NCI-H82 treated with DMSO at 0.1 percent for 48 hours (cell line): ENCODE measurements at regions not wholly inside any gene's neighbourhood (a gene's known extent, or its start where the extent isn't known, plus 50 kb on each side); places are given as distances from the start of the nearest gene placed in this dataset.

Source experiments
- DNase-seq: peaks from one replicate; lab custom pipeline; 2025; ENCODE audit not compliant: unreplicated experiment; lab: John Stamatoyannopoulos, UW

DNA sequence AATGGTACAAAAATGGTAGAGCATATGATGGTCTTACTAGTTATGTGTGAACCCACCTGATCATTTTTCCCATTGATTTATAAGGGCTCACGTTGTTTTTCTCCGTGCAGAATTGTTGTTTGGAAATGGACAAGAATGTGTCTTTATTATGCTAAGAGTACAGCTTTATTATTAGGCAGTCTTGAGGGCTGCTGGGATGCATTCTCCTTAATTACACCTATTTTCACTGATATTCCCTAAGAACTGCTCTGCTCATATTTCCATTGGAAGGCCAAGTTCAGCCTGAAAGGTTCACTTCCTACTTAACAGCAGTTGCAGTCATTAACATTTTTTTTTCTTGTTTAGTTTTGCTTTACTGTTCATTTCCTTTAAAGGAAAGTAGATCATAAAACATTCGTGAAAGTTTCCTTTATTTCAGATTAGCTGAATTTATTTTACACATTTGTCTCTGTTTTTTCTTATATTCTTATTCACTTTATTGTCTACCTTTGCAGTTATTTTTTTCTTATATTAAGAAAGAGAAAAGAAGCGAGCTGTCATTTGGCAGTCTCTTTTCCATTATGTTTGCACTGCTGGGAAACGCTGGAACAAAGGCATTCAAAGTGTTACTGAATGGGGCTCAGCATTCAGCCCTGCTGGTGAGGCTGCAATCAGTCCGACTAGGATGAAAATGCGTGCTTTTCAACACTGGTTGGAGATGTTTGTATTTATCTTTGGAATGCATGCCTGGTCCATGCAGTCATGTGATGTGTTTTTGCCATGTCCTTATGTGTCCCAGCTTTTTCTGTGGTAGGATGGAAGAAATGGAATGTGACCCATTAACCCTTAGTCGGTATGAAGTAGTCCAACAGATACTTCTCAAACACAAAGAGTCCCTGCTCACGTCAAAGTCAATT, 602.7 kb upstream of the ZNF608 start:
- DNase-seq: no peak

DNA sequence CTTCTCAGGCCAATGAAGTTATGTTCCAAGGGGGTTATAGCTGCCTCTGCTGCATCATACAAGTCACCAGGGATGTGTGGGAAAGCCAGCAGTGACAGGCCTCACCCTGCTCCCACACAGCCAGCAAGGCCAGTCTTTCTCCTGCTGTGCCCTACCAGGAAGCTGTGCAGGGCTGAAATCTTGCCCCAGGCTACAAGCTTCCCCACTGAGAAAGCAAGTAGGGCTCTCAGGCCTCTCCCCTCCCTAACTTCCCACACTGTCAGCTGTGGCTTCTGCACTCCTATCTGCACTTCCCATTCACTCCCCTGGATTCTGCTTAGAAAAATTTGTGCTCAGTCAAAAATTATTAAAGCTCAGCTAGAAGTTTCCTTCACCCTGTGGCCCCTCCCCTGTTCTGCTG, 611.2 kb upstream of the ZNF608 start:
- DNase-seq: no peak

DNA sequence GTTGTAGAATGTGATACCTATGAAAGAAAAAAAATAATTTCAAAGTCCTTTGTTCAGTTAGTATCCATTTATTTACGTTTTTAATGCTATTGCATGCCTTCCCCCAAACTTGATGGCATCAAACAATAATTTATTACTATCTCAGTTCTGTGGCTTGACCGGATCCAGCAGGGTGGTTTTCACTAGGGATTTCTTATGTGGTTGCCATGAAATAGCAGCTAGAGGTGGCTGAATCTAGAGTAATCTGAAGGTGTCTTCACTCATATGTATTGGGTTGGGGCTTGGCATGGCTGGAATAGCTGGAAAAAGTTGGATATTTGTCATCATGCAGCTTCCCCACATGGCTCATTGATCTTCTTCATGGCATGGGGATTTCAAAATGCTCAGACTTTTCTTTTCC, 619.3 kb upstream of the ZNF608 start:
- no peak for DNase-seq

DNA sequence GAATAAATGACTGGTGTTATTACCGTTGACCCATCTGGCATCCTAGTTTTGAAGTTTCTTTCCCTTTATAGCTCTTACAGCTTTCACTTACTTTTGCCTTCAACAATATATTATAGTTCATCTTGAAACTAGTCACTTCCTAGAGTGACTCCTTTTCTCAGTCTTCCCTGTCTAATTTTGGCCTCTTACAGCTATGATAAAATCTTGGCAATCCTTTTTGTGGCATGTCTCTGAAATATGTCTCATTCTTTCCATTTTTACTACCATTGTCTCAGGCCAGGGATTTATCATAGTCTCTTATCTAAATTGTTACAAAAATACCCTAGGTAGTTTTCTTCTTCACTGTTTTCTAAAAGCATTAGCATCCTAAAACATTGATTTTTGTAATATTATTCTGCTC, 621.3 kb upstream of the ZNF608 start:
- DNase-seq: no peak

DNA sequence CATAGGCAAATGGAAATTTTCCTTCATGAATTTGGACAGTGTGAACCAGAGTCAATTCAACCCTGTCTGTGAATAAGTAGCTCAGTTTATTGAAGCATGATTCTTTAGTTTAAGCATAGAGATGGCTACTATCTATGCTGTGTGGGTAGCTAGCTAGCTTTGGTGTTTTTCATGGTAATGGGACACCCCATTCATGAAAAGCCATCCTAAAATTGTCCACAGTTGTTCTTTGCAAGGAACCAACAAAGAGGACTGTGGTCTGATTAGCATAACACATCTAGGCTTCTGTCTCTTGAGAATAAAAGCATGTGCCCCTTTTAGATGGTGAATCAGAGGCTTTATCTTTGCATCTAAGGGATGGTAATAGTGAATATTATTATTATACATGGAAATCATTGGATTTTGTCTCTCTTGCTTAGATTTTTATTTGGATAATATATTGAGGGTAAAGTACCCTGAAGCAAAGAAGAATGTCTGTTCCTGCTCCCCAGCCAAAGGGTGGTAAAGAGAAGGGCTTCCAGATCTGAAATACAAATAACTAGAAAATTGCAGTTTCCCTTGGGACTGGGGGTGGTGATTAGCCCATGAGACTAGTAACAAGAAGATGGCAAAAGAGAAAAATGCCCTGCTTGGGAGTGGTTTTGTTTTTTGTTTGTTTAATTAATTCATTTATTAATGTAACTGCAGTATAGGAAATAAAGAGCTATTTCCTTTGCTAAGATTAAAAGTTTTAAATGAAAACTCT, 624.2 kb upstream of the ZNF608 start:
- DNase-seq: no peak

DNA sequence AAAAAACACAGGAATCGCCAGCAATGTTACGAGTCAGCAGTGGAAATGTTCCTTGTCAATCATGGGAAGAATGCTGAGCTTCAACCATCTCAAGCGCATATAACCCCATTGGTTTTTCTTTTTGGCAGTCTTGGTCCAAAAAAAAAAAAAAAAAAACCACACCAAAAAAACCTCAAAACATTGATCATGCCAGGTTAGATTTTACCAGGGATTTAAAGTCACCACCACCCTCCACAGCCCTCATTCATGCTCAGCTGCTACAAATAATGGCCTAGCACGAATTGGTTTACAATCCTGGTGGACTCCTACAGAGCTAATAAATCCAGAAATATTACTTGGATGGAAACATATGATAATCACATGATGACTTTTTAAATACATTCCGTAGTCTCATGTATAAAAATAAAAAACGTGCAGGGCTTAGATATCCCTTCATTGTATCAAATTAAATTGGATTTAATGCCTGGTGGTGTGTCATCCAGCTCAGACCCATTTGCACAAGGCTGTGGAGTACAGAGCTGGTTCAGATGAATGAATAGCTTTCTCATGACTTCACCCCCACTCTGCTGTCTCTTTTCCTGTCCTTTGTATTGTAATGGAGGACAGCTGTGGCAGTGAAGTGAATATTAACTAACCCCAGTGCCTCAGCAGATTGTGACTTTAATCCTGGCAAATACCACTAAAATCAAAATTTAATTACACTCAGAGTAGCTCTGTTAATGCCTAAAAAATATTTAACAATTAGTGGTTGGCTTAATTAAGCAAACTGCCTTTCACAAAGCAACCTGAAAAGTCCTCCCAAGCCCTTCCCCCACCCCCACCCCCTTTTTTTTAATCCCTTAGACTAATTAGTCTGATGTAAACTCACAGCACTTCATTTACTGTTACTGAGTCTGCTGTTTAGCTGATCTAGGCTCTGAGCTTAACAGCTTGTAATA, 626.5 kb upstream of the ZNF608 start:
- peak; percentile 98 for DNase-seq

DNA sequence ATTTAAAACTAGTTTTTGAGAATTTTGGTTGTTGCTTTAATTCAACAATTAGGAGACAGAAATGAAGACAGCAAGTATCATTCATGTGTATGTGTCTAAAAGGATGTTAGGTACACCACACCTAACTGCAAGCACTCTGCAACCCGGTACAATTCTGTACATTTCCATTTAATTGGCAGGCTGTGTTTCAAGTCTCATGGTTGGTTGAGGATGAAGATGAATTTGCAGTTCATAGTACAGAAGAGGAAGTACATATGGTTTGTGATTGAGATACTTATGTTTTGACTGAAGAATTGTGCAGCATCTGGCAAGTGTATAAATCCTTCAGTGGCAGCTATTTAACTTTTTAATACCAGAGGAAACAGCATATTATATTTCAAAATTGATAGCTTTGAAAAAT, 628.7 kb upstream of the ZNF608 start:
- DNase-seq: no peak

DNA sequence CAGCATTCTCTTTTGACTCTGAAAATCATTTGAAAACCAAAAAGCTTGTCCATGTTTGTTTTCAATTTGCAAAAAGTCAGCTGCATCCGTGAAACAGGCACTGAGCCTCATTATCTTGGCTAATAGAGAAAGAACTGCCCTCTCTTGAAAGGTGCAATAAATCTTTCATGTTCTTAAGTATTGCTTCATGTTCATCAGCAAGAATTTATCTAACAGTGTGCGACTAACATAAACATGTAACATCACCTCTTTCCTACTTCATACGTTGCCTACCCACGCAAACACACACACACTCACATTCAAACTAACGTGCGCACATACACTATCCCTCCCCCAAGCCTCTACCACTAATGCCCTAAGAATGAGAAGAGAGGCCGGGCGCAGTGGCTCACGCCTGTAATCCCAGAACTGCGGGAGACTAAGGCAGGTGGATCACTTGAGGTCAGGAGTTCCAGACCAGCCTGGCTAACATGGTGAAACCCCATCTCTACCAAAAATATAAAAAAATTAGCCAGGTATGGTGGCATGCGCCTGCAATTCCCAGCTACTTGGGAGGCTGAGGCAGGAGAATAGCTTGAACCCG, 629.7 kb upstream of the ZNF608 start:
- DNase-seq: peak; percentile 20

DNA sequence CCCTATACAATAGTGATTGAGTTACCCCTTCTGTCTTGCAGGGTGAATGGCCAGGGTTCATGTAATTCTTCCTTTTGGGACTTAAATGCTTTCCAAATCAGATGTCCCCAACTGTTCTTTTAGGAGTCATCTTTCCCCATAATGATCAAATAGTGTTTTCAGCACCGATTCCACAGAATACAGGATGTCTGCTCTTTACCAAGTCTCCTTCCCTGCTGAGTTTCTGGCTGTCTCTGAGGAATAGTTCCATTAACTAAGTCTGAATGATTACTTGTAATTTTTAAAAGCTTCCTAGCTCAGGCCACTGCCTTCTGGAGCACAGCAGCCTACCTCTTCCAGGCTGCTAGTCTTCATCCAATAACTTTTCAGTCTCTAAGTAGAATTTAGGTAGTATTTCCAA, 630.7 kb upstream of the ZNF608 start:
- DNase-seq: no peak

DNA sequence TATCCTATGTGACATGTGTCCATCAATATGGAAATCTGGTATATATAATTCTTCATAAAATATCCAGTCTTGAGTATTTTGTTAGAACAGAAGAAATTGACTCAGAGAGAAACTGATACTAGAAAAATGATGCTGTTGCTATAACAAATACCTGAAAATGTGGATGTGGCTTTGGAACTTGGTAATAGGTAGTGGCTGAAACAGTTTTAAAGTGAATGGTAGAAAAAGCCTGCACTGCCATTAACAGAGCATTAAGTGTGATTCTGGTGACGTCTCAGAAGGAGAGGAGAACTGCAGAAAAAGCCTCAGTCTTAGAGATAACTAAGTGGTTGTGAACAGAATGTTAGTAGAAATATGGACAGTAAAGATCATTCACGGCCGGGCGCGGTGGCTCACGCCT, 634.9 kb upstream of the ZNF608 start:
- no peak for DNase-seq

DNA sequence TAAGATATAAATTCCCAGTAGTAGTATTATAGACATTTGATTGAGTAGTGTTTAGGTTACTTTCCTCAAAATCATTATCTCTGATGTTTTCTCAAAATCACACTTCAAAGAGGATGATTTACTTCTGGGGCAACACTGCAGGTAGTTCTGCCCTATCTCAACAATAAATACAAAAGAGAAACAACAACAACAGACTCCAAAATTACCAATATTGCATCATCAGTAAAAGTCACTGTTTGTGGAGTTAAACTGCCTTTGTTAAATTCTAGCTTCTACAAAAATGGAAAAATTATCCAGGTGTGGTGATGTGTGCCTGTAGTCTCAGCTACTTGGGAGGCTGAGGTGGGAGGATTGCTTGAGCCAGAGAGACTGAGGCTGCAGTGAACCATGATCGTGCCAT, 637.6 kb upstream of the ZNF608 start:
- DNase-seq: no peak

DNA sequence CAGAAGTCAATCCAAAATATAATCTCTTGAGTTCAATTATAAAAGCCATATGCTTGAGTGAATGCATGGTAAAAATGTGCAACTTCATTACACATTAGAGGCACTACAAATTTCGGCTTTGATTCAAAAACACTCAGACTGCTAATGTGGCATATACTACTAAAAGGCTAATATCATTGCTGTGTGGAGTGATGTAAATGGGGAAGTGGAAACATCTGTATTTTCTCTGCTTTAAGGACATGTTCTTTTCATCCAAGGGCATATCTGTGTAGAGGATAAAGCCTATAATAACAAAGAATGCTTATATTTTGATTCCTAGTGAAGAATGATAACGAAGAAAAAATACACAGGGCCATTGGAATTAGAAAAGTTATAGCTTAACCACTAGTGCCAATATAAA, 643.9 kb upstream of the ZNF608 start:
- DNase-seq: no peak

DNA sequence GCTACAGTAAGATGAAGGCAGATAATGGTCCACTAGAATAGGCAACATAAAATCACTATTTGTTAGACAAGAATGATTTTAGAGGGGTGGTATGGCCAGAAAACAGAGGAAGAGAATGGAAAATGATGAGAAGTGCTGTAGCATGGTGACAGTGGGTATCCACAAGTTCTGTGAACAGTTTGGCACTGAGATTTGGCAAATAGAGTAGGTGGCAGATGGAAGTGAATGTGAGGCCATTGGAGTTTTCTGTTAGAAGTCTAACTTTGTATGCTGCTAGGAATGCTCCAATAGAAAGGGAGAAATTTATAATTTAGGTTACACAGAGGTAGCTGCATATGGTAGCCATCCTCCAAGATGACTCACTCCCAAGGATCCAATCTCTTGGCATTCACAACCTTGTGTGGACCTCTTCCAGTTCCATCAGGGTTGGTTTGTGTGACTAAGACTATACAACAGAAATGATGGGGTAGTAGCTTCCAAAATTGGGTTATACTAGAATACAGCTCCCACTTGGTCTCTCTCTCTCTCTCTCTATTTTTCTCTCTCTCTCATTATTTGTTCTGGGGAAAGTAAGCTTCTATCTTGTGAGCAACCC, 646.9 kb upstream of the ZNF608 start:
- no peak for DNase-seq

DNA sequence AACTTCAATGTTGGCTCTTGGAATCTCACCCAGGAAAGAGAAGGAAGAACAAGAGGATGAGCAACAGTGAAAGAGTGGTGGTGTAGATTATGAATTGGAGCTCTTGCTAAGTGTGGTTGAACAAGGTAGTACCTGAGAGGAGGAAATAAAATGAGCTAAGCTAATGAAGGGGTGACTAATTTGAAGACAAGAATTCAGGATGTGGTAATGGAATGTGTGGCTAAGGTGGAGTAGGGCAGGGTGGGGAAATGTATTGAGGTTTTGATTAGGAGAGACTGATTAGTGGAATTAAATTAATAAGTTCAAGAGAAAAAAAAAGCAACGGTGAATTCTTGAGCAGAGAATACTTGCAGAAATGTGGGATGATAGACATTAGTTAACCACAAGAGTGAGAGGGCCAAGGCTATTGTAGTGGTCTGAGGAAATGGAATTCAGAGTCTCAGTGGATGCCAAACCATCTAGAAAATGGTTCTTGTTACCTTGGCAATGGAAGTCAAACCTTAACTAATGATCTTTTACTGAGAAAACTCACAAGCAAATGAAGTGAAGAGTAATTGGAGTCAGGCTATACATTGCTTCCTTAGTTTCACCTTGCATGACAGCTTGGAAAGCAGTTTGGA, 648.3 kb upstream of the ZNF608 start:
- DNase-seq: no peak

DNA sequence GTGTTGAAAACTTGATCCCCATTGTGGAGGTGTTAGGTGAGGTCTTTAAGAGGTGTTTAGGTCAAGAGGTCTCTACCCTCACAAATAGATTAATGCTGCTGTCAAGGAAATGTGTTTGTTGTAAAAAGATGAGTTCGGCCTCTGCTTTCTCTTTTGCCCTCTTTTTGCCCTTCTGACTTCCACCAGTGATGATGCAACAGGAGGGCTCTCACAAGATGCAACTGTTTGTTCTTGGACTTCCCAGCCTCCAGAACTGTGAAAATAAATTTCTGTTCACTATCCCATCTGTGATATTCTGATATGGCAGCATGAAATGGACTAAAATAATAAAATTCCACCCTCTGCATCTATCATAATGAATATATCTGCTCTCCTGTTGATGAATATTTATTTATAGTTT, 650.0 kb upstream of the ZNF608 start:
- no peak for DNase-seq

DNA sequence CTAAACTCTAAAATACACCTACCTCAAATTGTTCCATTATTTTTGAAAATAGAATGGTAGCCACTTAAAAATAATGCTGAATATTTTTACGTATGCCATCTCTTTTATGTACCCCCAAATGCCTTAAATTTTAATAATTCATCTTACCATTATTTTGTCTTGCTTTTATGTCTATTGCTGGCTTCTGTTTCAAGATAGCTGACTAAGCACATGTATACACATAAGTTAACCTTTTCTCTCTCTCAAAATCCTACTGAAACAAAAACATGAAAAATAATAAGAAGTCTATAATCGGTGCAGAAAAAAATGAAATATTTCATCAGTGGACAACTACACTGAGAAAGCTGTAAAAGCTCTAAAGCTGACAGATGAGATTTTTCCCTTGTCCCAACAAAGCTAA, 652.0 kb upstream of the ZNF608 start:
- no peak for DNase-seq

DNA sequence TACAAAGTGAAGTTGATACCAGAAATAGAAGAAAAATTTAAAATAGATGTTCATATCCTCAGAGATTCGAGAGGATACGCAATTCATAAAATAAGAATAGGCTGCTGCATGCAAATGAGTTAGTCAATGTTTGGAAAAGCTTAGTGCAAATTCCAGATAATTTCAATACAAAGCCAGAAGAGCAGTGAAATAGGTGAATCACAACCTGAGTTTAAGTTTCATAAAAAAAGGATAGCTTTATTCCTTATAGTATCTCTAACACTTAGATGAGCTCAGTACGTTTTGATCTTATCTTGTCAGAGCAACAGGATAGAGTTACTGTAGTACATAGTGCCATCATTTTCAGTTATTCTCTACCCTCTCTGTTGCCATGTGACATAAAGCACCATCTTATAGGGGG, 653.4 kb upstream of the ZNF608 start:
- DNase-seq: no peak

DNA sequence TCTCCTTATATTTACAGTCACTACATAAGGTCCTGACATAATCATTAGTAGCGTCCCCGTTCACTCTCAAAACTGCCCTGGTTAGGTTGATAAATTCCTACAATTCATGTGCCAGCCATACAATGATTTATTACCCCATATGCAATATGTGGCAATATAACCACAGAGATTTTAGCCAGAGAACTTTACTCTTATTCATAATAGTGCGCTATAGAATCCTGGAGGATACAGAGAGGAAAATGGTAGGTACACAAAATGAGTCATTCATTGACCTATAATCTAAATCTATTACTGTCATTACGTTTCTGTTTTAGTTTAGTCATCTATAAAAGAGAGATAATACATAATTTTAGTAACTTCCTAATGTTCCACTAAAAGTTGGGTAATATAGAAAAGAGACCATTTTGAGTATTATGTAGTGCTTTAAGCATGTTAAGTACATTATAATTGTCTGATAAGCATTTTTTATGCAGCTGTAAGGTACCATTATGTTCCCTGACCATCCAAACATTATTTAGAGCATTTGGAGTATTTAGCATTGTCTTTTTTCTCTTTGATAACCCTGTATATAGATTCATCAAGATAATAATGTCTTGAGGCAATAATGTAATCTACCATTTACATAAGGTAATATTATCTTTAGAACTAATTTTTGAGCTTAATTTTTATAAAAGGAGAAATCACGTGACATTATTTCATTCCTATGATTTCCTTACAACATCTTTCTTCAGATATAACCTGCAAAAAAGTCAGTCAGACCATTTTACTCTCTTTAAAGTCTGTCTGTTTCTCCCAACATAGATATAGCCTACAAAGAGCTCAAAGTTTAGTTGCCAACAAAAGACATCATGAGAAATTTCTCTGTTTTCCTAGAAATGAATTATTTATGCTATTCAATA, 655.5 kb upstream of the ZNF608 start:
- no peak for DNase-seq

DNA sequence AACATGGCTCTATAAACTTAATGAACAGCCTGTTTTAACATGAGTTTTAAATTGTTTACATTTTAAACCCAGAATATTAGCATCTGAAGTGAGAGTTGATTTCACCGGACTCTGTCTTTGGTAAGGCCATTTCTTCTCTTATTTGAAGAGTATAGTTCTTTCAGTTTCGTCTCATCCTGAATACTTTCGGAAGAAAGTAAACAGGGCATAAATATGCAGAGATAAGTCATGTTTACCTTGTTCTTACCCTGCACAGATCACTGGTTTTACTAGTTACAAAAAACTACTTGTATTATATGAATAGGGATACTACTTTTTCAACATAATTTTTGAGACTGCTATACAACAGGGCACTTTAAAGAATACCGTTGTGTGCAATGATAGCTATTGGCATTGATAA, 656.3 kb upstream of the ZNF608 start:
- no peak for DNase-seq
